Dedifferentiated amniotic fluid mesenchymal stem cell (primary cell): ENCODE measurements at regions not wholly inside any gene's neighbourhood (a gene's known extent, or its start where the extent isn't known, plus 50 kb on each side); places are given as distances from the start of the nearest gene placed in this dataset.
"Not testable (repeated sequence)": the region's sequence is repeated elsewhere in the genome, so short reads cannot be mapped to it uniquely, and the experiment has no call there.

Source experiments
- DNase-seq: peaks from one replicate; pipeline ENCODE4 v3.0.0-alpha.2; 2016; ENCODE audit errors: extremely low spot score

DNA sequence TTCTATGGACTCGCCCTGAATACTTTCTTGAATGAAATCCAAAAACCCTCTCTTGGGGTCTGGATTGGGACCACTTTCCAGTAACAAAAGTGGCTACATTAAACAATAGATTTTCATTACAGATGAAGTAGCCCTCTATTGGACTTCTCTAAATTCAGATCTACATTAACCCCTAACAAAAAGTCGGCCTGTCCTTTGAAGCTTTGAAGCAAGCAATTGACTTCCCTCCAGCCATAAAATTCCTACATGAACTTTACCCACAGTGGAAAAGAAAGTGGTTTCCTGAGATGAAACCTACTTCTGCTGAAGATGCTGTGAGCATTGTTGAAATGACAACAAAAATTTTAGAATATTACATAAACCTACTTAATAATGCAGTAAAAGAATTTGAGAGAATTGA, 967.1 kb upstream of the ROBO1 start:
- no peak for DNase-seq

DNA sequence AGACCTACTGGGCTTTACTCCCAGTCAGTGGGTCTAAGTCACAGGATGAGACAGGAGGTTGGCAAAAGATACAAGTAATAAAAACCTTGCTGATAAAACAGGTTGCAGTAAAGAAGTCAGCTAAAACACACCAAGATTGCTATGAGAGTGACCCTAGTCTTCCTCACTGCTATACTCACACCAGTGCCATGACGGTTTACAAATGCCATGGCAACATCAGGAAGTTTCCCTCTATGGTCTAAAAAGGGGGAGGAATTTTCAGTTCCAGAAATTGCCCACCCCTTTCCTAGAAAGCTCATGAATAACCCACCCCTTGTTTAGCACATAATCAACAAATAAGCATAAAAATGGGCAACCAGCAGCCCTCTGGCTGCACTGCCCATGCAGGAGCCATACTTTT, 966.7 kb upstream of the ROBO1 start:
- DNase-seq: no peak

DNA sequence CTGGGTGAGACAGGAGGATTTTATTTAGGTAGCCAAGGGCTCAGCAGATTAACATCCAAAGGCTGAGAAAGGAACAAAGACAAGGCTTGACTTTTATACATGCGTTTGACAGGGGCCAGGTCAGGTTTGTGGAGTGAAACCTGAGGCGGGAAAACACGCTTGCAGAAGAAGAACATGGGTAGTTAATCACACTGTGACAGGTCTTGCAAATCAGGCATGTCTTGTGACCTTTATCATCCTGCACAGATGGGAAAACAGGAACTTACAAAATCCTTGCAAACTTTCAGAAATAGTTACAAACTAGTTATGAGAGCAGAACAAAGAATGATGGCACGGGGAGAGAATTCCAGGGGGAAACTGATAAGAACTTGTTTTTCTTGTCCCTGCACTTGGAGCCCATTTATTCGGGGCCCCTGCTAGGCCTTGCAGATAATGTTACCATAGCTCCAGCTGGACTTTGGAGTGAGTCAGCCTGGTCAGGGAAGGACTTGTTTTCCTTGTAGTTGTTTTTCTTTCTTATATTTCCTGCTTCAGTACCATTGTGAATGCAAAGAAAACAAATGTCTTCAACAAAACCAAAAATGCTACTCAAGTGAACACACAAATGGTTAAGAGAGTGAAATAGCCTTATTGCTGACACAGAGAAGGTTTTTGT, 965.9 kb upstream of the ROBO1 start:
- DNase-seq: no peak

DNA sequence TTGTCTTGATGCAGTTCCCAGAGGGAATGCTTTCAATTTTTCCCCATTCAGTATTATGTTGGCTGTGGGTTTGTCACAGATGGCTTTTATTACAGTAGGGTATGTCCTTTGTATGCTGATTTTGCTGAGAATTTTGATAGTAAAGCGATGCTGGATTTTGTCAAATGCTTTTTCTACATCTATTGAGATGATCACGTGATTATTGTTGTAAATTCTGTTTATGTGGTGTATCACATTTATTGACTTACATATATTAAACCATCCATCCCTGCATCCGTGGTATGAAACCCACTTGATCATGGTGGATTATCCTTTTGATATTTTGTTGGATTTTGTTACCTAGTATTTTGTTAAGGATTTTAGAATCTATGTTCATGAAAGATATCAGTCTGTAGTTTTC, 959.8 kb upstream of the ROBO1 start:
- not testable (repeated sequence) for DNase-seq

DNA sequence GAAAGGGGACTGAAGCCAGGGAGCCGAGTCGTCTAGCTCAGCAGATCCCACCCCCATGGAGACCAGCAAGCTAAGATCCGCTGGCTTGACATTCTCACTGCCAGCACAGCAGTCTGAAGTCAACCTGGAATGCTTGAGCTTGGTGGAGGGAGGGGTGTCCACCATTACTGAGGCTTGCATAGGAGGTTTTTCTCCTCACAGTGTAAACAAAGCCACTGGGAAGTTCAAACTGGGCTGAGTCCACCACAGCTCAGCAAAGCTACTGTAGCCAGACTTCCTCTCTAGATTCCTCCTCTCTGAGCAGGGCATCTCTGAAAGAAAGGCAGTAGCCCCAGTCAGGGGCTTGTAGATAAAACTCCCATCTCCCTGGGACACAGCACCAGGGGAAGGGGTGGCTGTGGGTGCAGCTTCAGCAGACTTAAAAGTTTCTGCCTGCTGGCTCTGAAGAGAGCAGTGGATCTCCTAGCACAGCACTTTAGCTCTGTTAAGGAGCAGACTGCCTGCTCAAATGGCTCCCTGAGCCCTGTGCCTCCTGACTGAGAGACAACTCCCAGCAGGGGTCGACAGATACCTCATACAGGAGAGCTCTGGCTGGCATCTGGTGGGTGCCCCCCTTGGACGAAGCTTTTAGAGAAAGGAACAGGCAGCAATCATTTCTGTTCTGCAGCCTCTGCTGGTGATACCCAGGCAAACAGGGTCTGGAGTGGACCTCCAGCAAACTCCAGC, 942.0 kb upstream of the ROBO1 start:
- not testable (repeated sequence) for DNase-seq

DNA sequence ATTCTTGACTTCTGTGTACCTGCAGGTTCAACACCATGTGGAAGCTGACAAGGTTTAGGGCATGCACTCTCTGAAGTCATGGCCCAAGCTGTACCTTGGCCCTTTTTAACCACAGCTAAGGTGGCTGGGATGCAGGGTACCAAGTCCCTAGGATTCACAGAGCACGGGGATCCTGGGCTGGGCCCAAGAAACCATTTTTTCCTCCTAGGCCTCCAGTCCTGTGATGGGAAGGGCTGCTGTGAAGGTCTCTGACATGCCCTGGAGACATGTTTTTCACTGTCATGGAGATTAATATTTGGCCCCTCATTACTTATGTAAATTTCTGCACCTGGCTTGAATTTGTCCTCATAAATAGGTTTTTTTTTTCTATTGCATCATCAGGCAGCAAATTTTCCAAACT, 937.5 kb upstream of the ROBO1 start:
- no peak for DNase-seq

DNA sequence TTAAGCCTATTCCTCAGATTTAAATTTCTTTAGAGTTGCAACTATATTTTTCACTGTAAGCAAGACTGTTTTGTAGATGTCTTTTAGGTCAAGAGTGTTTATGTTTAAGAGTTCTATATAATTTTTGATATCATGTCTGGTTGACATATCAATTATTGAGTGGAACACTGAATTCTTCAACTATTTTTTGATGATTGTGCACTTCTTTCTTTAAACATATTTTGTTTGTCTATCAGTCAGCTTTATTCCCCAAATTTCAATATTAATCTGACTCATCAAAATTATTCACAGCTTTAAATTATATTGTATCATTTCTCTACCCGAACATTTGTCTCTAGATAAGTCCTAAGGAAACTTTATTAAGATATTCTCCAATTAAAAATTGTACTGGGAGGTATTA, 933.6 kb upstream of the ROBO1 start:
- no peak for DNase-seq

DNA sequence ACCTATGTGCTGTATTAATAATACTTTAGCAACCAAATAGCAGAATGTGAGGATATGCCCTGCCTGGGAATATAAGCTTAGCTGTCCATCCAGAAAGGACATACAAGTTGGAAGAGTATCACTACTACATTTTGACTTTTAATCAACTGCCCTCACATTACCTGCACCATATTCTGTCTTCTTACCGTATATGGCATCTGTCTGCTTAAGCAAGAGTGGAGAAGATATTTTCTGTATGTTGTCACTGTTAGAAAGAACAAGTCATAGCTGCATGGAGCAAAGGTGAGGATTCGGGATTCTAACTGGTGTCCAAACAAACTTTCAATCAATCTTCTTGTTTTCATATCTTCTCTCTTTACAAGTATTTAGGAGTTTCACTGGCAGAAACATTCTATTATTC, 929.5 kb upstream of the ROBO1 start:
- DNase-seq: no peak

DNA sequence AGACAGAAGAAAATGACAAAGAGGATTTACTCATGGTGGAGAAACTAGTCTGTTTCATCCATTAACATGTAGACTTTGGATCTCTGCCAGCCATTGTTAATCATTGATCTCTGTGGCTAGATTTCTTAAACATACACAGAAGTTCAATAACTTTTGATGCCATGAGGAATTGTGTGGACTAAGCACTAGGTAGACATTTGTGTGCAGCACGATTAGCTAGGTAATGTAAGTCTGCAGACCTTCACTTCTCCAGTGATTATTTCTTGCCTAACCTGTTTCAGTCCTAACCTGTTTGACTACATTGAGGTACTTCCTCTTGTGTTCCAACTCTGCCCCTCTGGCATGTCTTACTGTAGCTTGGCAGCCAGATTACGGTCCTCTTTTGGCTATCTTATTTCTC, 928.5 kb upstream of the ROBO1 start:
- no peak for DNase-seq

DNA sequence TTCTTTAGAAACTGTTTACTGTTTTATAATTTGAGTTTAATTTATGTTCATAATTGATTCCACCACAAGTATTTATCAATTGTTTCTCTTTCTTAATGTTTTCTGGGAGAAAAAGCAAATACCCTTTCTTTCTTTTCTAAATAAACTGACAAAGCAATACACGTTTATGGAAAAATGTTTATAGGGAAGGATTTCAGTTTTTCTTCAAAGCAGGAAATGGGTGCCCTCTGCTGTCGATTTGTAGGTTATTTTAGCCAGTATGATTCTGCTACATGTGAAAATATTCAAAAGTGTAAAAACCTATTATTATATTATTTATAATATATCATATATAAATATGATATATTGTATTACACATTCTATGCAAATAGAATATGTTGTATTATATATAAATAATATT, 921.0 kb upstream of the ROBO1 start:
- DNase-seq: peak; percentile 54

DNA sequence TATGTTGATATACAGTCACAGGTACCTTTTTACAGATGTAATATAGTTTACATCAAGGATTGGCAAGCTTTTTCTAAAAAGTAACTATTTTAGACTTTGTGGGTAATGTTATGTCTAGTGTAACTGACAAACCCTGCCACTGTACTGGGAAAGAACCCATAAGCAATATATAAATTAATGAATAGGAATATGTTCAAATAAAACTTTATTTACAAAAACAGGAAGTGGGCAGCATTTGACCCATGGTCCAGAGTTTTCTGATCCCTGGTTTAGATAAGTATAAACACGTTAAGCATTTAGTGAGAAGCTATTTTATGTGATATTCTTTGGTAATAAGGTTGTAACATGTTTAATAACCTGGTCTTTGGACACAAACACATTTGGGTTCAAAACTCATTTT, 915.2 kb upstream of the ROBO1 start:
- no peak for DNase-seq

DNA sequence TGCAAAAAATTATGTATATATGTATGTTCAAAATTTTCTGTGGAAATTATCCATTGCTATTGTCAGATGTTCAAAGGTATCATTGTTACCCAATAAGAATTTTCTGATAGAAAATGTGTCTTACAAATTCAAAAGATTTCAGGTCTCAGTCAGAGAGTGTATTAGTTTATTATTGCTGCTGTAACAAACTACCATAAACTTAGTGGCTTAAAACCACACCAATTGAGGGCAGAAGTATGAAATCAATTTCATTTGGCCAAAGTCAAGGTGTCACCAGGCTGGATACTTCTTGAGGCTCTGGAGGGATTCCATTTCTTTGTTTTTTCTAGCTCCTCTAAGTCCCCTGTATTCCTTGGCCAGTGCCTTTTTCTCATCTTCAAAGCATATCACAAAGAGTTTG, 914.4 kb upstream of the ROBO1 start:
- DNase-seq: no peak

DNA sequence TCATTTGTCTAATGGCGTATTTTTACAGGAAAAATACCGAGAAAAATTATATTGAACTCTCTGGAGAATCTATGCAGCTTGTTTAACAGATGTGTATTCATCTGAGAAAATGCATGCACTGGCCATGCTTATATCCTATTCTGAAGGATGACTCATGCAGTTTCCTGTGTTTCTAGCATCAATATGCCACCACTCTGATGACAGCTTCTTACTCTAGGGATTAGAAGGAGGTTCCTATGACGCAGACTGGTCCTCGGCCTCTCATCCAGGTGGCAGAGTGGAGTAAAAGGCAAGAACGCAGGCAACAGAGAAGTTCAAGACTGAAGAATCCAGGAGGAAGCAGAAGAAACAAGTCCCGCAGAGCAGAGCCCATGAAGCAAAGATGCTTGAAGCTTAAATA, 910.0 kb upstream of the ROBO1 start:
- no peak for DNase-seq

DNA sequence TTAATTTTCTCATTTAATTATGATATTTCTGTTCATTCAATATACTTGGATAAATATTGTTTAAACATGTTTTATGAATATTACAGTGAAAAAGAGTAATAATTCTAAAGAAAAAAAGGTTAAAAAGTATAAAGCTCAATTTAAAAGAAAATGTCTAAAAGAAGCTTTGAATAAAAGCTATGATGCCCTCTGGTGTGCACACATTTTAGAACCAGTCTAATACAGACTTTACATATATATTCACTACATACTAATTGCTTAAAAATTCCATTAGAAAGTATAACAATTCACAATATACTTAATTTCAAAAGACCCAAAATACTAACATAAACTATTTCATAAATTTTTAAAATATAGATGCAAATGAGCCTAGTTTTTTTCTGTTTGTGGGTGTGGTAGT, 909.1 kb upstream of the ROBO1 start:
- no peak for DNase-seq

DNA sequence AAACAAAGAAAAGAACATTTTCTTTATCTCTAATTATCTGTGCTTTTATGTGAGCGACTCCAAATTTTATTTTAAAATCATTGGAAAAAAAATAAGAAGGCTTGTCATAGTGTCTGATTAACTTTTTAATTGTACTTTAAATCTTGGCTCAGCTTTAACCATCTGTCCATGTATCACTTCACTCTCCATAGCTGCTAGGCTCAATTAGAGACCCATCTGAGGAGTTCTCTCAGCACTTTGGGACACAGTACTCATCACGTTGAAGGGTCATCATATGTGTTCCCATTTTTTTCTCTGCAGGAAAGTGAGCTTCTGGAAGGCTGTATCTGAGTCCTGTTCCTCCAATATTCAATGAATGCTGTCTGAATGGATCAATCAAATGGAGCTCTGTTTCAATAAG, 908.5 kb upstream of the ROBO1 start:
- no peak for DNase-seq

DNA sequence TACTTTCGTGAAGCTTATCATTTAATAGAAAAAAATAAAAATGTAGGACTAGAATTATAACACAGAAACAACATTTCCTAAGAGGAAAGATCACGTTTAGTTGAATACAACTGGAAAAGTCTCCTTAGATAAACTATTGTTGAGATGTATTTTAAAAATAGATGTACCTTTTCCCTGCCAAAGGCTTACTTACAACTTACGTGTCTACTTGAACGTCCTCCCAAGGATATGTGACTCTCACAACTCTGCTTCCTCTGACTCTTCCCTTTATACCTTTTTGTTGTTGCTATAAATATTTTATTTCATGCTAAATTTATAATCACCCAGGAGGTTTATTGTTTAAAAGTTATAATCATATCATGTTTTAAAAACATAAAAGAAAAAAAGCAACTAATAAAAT, 908.0 kb upstream of the ROBO1 start:
- DNase-seq: no peak

DNA sequence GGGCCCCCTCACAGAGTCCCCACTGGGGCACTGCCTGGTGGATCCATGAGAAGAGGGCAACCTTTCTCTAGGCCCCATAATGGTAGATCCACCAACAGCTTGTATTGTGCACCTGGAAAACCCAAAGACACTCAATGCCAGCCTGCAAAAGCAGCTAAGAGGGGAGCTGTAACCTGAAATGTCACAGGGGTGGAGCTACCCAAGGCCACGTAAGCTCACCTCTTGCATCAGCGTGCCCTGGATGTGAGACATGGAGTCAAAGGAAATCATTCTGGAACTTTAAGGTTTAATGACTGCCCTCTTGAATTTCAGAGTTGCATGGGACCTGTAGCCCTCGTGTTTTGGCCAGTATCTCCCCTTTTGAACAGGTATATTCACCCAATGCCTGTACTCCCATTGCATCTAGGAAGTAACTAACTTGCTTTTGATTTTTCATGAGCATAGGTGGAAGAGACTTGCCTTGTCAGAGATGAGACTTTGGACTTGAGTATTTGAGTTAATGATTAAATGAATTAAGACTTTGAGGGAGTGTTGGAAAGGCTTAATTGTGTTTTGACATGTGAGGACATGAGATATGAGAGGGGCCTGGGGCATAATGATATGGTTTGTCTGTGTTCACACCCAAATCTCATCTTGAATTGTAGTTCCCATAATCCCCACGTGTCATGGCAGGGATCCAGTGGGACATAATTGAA, 900.9 kb upstream of the ROBO1 start:
- no peak for DNase-seq

DNA sequence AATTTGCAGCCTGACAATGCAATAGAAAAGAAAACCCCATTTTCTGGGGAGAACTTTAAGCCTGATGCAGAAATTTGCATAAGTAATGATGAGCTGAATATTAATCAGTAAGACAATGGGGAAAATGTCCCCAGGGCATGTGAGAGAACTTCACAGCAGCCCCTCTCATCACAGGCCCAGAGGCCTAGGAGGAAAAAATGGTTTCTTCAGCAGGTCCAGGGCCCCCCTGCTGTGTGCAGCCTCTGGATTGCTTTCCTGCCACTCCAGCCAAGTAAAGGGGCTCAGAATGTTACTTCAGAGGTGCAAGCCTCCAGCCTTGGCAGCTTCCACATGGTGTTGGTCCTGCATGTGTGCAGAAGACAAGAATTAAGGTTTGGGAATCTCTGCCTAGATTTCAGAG, 900.3 kb upstream of the ROBO1 start:
- no peak for DNase-seq

DNA sequence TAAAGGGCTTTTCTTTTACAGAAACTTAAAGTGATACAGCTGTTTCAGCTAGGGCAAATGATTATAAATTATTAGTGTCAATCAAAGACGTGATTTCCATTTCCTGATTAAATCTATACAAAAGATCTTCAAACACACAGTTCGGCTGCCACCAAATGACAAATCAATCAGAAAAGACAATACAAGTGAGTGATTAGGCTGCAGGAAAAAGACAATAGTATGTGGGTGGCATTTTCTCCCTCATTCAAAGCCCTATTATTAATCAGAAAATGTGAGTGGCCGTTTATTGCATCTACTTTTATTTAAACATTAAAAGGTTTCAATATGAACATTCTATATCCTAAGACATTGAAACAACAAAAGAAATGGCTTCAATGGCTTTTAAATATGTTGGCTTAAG, 895.6 kb upstream of the ROBO1 start:
- DNase-seq: no peak

DNA sequence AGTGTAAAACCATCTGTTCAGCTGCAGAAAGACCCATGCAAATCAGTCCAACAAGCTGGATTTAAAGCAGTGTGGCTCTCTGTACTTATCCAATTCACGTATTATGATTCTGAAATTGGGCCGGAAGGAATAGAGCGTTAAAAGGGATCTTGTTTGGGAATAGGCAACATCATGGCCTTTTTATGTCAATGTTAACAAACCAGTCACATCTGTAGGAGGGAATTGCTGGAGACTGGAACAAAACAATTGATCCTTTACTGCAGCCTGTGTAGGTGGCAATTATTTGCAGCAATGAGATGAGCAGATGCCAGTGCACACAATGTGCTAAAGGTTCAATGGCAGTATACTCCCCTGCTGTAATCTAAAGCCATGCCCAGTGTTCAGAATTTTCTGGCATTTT, 887.4 kb upstream of the ROBO1 start:
- no peak for DNase-seq

DNA sequence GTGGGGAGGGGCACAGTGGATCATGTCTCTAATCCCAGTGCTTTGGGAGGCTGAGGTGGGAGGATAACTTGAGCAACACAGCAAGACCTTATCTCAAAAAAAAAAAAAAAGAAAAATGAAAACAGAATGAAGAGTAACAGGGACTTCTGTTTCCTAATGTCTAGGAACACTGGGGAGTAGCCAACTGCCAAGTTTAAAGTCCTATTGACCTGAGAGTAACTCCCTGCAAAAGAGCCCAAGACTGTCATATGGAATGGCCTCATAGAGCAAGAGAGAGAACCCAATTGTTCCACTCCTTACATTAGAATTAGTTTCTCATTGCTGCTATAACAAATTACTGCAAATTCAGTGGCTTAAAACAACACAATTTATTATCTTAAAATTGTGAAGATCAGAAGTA, 881.4 kb upstream of the ROBO1 start:
- DNase-seq: no peak

DNA sequence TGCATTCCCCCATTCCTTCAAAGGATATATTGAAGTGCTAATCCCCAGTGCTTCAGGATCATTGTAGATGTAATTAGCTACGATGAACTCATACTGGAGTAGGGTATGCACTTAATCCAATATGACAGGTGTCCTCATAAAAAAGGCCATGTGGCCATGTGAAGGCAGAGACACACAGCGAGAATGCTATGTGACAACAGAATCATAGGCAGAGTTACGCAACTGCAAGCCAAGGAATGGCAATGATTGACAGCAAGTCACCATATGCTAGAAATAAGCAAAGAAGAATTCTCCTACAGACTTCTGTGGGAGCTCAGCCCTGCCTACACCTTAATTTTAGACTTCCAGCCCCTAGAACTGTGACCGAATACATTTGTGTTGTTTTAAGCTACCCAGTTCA, 875.6 kb upstream of the ROBO1 start:
- no peak for DNase-seq
